K562 (cell line): ENCODE measurements at regions not wholly inside any gene's neighbourhood (a gene's known extent, or its start where the extent isn't known, plus 50 kb on each side); places are given as distances from the start of the nearest gene placed in this dataset.

ENCODE experiments used
- ATAC-seq: fragments of 200-7000 bp; cut with Tn5 transposase; 3 replicates; pipeline ENCODE4 v1.9.1; 2020; ENCODE audit warnings: moderate library complexity
- BruUV-seq: library from RNA; stranded (reverse); fragments of 400-500 nt; replicated peaks from 2 replicates; lab custom pipeline; 2021; lab: Mats Ljungman, UMichigan
- CTCF ChIA-PET: fragments of 300-600 bp; formaldehyde crosslinking; extraction: SDS; loops from one replicate; lab custom pipeline; 2021; ENCODE audit warnings: low intra/inter-chr PET ratio; lab: Yijun Ruan, JAX
- POLR2A ChIA-PET: fragments of 300-600, 350-650 bp; sonication (Branson Sonifier 250); formaldehyde crosslinking; extraction: SDS; loops from one replicate; lab custom pipeline; 2021; ENCODE audit warnings: antibody characterized with exemption, inconsistent platforms; lab: Yijun Ruan, JAX
- DNase-seq, 4 experiments: peaks; one replicate each; pipeline versions ENCODE4 v3.0.0 to v3.0.0-alpha.2; 2011 to 2018; ENCODE audit warnings: low spot score in 3 of 4, mixed read lengths in 3 of 4; ENCODE audit errors: extremely low read depth in 1 of 4
- FAIRE-seq: peaks from 2 replicates; lab custom pipeline; 2011; peaks lifted over from hg19 to GRCh38; lab: Jason Lieb, UNC
- H2AFZ ChIP-seq: 2 replicates; pipeline ENCODE4 v1.6.0; 2011; ENCODE audit warnings: low read depth, low read length, control low read depth, inconsistent platforms
- H3K27ac ChIP-seq: fragments of 200-600 bp; 3 replicates; pipeline ENCODE4 v1.8.0; 2011; ENCODE audit warnings: low read depth, mild to moderate bottlenecking, control low read depth, inconsistent platforms, low read length, moderate library complexity, mixed read lengths; ENCODE audit errors: extremely low read depth
- H3K27me3 ChIP-seq, 2 experiments: fragments of 300-600 bp in 1 of 2; 2 replicates in 1 of 2; 3 replicates in 1 of 2; pipeline versions ENCODE4 v1.6.0 to v1.8.0; 2011; ENCODE audit warnings: inconsistent platforms in 2 of 2, low read length in 2 of 2, mild to moderate bottlenecking in 1 of 2, mixed read lengths in 1 of 2, moderate library complexity in 1 of 2; ENCODE audit not compliant: control insufficient read depth in 2 of 2, insufficient read depth in 2 of 2
- H3K36me3 ChIP-seq: fragments of 300-600 bp; 3 replicates; pipeline ENCODE4 v1.8.0; 2011; ENCODE audit warnings: mild to moderate bottlenecking, low read length, inconsistent platforms; ENCODE audit not compliant: control insufficient read depth, insufficient read depth
- H3K4me1 ChIP-seq, 2 experiments: fragments of 200-600 bp in 1 of 2; replicated peaks in 1 of 2; 2 replicates in 1 of 2; 3 replicates in 1 of 2; pipeline versions ENCODE4 v1.5.1 to v1.8.0; 2011; ENCODE audit warnings: inconsistent platforms in 2 of 2, low read length in 2 of 2, mild to moderate bottlenecking in 1 of 2, mixed read lengths in 1 of 2, moderate library complexity in 1 of 2; ENCODE audit not compliant: control insufficient read depth in 2 of 2, insufficient read depth in 2 of 2
- H3K4me2 ChIP-seq: 2 replicates; pipeline ENCODE4 v1.6.1; 2011; ENCODE audit warnings: low read length, control low read depth, inconsistent platforms, mixed read lengths; ENCODE audit not compliant: insufficient read depth
- H3K4me3 ChIP-seq: fragments of 200-600 bp; sonication (generic), shearing (Covaris generic); 2 replicates; pipeline ENCODE4 v1.5.1; 2016; ENCODE audit warnings: control low read depth, inconsistent platforms
- H3K79me2 ChIP-seq: fragments of 200-600 bp; 3 replicates; pipeline ENCODE4 v1.8.0; 2011; ENCODE audit warnings: low read length, inconsistent platforms; ENCODE audit not compliant: control insufficient read depth, insufficient read depth
- H3K9ac ChIP-seq, 2 experiments: 2 replicates each; pipeline versions ENCODE4 v1.6.0 to v1.6.1; 2011; ENCODE audit warnings: low read depth in 2 of 2, low read length in 2 of 2, control low read depth in 1 of 2, inconsistent platforms in 1 of 2, mild to moderate bottlenecking in 1 of 2, mixed read lengths in 1 of 2; ENCODE audit not compliant: insufficient read depth in 1 of 2
- H3K9me1 ChIP-seq: one replicate; pipeline ENCODE4 v1.6.0; 2011; ENCODE audit warnings: inconsistent platforms, mild to moderate bottlenecking, low read length, moderate library complexity; ENCODE audit not compliant: control insufficient read depth, insufficient read depth
- H3K9me3 ChIP-seq: replicated peaks from 2 replicates; pipeline ENCODE4 v1.5.1; 2011; ENCODE audit warnings: low read depth, low read length, inconsistent platforms; ENCODE audit not compliant: control insufficient read depth, insufficient read depth
- H4K20me1 ChIP-seq: replicated peaks from 2 replicates; pipeline ENCODE4 v1.6.1; 2011; ENCODE audit warnings: low read length, inconsistent platforms, mixed read lengths; ENCODE audit not compliant: control insufficient read depth, insufficient read depth
- DMBX1 ChIP-seq: fragments of 250-450 bp; sonication (Bioruptor Pico); IDR thresholded peaks from 2 replicates; pipeline ENCODE4 v1.8.0; 2022; ENCODE audit warnings: inconsistent platforms, mild to moderate bottlenecking, moderate library complexity, borderline replicate concordance
- HNRNPUL1 ChIP-seq: fragments of 200-400 bp; formaldehyde crosslinking; IDR thresholded peaks from 2 replicates; pipeline ENCODE4 v1.6.1; 2017; ENCODE audit warnings: low read length
- MIER1 ChIP-seq: fragments of 450-650 bp; IDR thresholded peaks from 2 replicates; pipeline ENCODE4 v1.6.1; 2016; ENCODE audit warnings: antibody characterized with exemption, mild to moderate bottlenecking, low read depth
- PHB ChIP-seq: fragments of 250-450 bp; sonication (Bioruptor Pico); IDR thresholded peaks from 2 replicates; pipeline ENCODE4 v1.5.0; 2021
- RBM22 ChIP-seq: fragments of 200-400 bp; formaldehyde crosslinking; IDR thresholded peaks from 2 replicates; pipeline ENCODE4 v1.6.1; 2018; ENCODE audit warnings: low read length, low read depth; ENCODE audit not compliant: poor library complexity, severe bottlenecking
- ZFX ChIP-seq: sonication (generic); formaldehyde crosslinking; IDR thresholded peaks from 2 replicates; pipeline ENCODE4 v1.8.0; 2022; ENCODE audit warnings: mild to moderate bottlenecking, missing genetic modification reagents, moderate library complexity
- ZNF445 ChIP-seq: fragments of 250-450 bp; sonication (Bioruptor Pico); IDR thresholded peaks from 2 replicates; pipeline ENCODE4 v1.4.0; 2020; ENCODE audit warnings: low read depth, mild to moderate bottlenecking, moderate library complexity
- ZNF644 ChIP-seq: fragments of 200-800 bp; sonication (Bioruptor generic); IDR thresholded peaks from 2 replicates; pipeline ENCODE4 v1.6.1; 2016; ENCODE audit warnings: low read depth, missing genetic modification characterization, missing compliant biosample characterization
- WGBS: fragments of 100-300 bp; shearing (Covaris generic); methylation state at CpG from one replicate; pipeline ENCODE4 v1.1.6; 2016; ENCODE audit warnings: low coverage, mixed read lengths; ENCODE audit not compliant: insufficient coverage; ENCODE audit errors: missing lambda C conversion rate; 5-methylcytosine and 5-hydroxymethylcytosine counted together
- in situ Hi-C: fragments of 300-500 bp; cut with MboI; formaldehyde crosslinking; loops from 4 replicates; pipeline ENCODE4 v1.15.0; 2018; ENCODE audit warnings: inconsistent platforms, mixed read lengths
- intact Hi-C: fragments of 100-400 bp; cut with micrococcal nuclease; formaldehyde crosslinking; loops from 2 replicates; pipeline ENCODE4 v1.14.2; 2022
- TF ChIP-seq, protein P1 (sequence below): fragments of 250-450 bp; sonication (Bioruptor Pico); IDR thresholded peaks from 2 replicates; pipeline ENCODE4 v1.4.0; 2020; ENCODE audit warnings: mild to moderate bottlenecking
- TF ChIP-seq, protein P2 (sequence below): sonication (generic); formaldehyde crosslinking; IDR thresholded peaks from 2 replicates; pipeline ENCODE4 v1.8.0; 2022; ENCODE audit warnings: mild to moderate bottlenecking, low read depth, missing genetic modification reagents
- TF ChIP-seq, protein P3 (sequence below): fragments of 450-650 bp; formaldehyde crosslinking; IDR thresholded peaks from 2 replicates; pipeline ENCODE4 v1.4.0; 2022; ENCODE audit warnings: missing genetic modification characterization

DNA sequence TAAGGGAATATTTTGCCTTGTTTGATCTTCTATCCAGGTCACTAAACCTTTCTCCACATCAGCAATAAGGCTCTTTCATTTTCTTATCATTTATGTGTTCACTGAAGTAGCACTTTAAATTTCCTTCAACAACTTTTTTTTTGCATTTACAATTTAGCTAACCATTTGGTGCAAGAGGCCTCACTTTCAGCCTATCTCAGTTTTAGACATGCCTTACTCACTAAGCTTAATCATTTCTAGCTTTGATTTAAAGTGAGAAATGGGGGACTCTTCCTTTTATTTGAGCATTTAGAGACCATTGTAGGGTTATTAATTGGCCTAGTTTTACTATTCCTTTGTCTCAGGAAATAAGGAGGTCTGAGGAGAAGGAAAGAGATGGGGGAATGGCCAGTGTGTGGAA lies 250.5 kb downstream of the AUH start (continued):
- TF ChIP-seq ZNF644 (tag) (no peak), MIER1 (no peak), PHB (no peak)
- TF ChIP-seq, protein P1, sequence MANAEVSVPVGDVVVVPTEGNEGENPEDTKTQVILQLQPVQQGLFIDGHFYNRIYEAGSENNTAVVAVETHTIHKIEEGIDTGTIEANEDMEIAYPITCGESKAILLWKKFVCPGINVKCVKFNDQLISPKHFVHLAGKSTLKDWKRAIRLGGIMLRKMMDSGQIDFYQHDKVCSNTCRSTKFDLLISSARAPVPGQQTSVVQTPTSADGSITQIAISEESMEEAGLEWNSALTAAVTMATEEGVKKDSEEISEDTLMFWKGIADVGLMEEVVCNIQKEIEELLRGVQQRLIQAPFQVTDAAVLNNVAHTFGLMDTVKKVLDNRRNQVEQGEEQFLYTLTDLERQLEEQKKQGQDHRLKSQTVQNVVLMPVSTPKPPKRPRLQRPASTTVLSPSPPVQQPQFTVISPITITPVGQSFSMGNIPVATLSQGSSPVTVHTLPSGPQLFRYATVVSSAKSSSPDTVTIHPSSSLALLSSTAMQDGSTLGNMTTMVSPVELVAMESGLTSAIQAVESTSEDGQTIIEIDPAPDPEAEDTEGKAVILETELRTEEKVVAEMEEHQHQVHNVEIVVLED (CRISPR knock-in tag), result no peak

DNA sequence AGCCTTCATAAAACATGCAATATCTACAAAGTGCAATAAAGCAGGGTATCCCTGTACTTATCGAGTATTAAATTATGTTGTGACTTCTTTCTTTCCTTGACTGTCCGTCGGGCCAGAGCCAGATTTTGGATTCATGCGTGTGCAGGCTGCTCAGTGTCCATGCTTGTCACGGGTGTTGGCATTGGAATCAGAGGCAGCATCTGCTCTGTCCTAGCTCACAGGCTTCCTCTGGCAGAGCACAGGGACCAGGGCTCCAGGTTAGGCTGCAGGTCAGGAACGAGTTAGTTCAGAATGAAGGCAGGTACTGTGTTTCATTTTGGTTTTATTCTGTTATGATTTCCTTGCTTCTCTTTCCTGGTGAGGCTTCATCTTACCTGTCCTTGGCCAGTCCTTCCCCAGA lies 249.8 kb downstream of the AUH start:
- Histone ChIP-seq H3K27ac (no peak overlapping the region), H3K79me2 (no peaks in the 10 kb centered on the region), H3K9me3 (no peaks in the 10 kb centered on the region), H3K4me2 (no peak overlapping the region), H3K4me3 (no peak overlapping the region), H3K9me1 (no peaks in the 10 kb centered on the region), H2AFZ (no peak overlapping the region), H3K27me3 (peaks cover 0 to 6% of the 10 kb centered on the region in 2 experiments; a peak in 2 of 5 replicates), H3K4me1 (no peaks in the 10 kb centered on the region), H3K36me3 (no peaks in the 10 kb centered on the region), H4K20me1 (no peaks in the 10 kb centered on the region), H3K9ac (no peak overlapping the region)
- ChIA-PET CTCF (no interaction called here), POLR2A (interaction anchor here (0.7 kb wide), 1 partner anchor 12 kb away, joined by 3 read pairs; no protein-coding TSS in a partner anchor)
- BruUV-seq, result no TSS peak
- in situ Hi-C loops (no loop called here), intact Hi-C loops (no loop called here)
- WGBS, result 0% methylated on average over 6 of the region's 6 CpGs
- no peak for TF ChIP-seq DMBX1 (CRISPR knock-in tag)
- TF ChIP-seq, protein P2, sequence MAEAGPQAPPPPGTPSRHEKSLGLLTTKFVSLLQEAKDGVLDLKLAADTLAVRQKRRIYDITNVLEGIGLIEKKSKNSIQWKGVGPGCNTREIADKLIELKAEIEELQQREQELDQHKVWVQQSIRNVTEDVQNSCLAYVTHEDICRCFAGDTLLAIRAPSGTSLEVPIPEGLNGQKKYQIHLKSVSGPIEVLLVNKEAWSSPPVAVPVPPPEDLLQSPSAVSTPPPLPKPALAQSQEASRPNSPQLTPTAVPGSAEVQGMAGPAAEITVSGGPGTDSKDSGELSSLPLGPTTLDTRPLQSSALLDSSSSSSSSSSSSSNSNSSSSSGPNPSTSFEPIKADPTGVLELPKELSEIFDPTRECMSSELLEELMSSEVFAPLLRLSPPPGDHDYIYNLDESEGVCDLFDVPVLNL (CRISPR knock-in tag), result no peak
- TF ChIP-seq ZNF445 (CRISPR knock-in tag), result no peak
- TF ChIP-seq RBM22, result no peak
- TF ChIP-seq, protein P3, sequence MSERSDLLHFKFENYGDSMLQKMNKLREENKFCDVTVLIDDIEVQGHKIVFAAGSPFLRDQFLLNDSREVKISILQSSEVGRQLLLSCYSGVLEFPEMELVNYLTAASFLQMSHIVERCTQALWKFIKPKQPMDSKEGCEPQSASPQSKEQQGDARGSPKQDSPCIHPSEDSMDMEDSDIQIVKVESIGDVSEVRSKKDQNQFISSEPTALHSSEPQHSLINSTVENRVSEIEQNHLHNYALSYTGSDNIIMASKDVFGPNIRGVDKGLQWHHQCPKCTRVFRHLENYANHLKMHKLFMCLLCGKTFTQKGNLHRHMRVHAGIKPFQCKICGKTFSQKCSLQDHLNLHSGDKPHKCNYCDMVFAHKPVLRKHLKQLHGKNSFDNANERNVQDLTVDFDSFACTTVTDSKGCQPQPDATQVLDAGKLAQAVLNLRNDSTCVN (CRISPR knock-in tag), result no peak
- no peak for TF ChIP-seq HNRNPUL1
- TF ChIP-seq ZFX, result no peak
- FAIRE-seq, result no peak
- no peak for ATAC-seq
- no peak for DNase-seq
